GM18951 (cell line): ENCODE measurements at regions not wholly inside any gene's neighbourhood (a gene's known extent, or its start where the extent isn't known, plus 50 kb on each side); places are given as distances from the start of the nearest gene placed in this dataset.
"Not testable (repeated sequence)": the region's sequence is repeated elsewhere in the genome, so short reads cannot be mapped to it uniquely, and the experiment has no call there.

Experiments
- POLR2A ChIP-seq: IDR thresholded peaks from 4 replicates; pipeline ENCODE4 v1.6.1; 2011; ENCODE audit warnings: mild to moderate bottlenecking; ENCODE audit not compliant: insufficient read length, insufficient read depth; ENCODE audit errors: extremely low read depth
- in situ Hi-C: fragments of 300-500 bp; cut with MboI; formaldehyde crosslinking; loops from one replicate; pipeline ENCODE4 v1.12.0; 2022; ENCODE audit warnings: low sequenced_read_pairs, mixed read lengths, inconsistent platforms; ENCODE audit not compliant: unreplicated experiment

DNA sequence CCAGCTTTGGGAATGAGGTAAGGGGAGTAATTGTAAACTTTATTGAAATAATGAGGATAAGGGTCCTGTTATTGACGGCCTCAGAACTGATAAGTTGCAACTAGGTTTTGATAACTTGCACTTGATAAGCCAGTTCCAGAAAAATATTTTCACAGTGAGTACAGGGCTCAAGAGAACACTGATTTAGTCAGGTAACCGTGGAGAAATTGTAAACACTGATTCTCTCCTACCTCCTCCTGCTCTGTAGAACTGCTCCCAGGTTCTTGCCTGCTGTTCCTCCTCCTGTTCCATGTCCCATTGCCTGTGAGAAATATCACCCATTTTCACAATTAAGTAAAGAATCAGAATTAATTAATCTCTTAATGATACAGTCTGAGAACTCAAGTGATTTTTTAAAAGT, 55.0 kb upstream of the CXXC4 start:
- in situ Hi-C loops = no loop called here
- no peak for TF ChIP-seq POLR2A

GRCh38 chr4:104559502-104559901, 64.8 kb upstream of the CXXC4 start:
- no peak for TF ChIP-seq POLR2A
- in situ Hi-C loops = no loop called here

GRCh38 chr4:104571341-104571740, 76.6 kb upstream of the CXXC4 start:
- no peak for TF ChIP-seq POLR2A
- in situ Hi-C loops = no loop called here

GRCh38 chr4:104574371-104574770, 79.7 kb upstream of the CXXC4 start:
- no peak for TF ChIP-seq POLR2A
- in situ Hi-C loops = no loop called here

GRCh38 chr4:104575278-104575677, 80.6 kb upstream of the CXXC4 start:
- in situ Hi-C loops = no loop called here
- TF ChIP-seq POLR2A = no peak

DNA sequence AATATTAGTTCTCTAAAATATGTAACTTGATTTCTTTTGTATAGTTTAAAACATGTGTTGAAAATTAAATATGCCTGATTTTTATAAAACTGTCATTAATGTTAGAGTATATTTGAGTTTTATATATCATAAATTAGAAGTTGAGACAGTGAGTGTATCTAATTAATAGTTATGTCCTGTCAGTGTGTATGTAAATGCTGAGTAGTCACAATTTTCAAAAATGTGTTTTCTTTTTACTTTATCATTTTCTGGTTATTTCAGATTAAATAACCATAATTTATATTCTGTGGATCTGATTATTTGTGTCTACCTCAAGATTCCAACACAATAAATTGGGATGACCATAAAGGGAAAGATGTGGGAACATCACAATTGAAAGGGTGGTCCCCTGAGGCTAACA, 82.7 kb upstream of the CXXC4 start:
- TF ChIP-seq POLR2A = no peak
- in situ Hi-C loops = no loop called here

DNA sequence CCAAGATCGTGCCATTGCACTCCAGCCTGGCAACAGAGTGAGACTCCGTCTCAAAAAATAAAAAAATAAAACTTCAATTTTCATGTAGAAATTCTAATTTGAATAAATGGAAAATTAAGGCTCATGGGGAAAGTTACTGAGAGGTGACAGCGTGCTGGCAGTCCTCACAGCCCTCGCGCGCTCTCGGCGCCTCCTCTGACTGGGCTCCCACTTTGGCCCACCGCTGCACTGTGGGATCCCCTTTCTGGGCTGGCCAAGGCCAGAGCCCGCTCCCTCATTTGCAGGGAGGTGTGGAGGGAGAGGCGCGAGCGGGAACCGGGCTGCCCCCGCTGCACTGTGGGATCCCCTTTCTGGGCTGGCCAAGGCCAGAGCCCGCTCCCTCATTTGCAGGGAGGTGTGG, 86.8 kb upstream of the CXXC4 start:
- in situ Hi-C loops = not testable (repeated sequence)

GRCh38 chr4:104582056-104582455, 87.4 kb upstream of the CXXC4 start:
- in situ Hi-C loops = not testable (repeated sequence)

GRCh38 chr4:104589264-104589868, 94.7 kb upstream of the CXXC4 start:
- in situ Hi-C loops = no loop called here
- TF ChIP-seq POLR2A = no peak

DNA sequence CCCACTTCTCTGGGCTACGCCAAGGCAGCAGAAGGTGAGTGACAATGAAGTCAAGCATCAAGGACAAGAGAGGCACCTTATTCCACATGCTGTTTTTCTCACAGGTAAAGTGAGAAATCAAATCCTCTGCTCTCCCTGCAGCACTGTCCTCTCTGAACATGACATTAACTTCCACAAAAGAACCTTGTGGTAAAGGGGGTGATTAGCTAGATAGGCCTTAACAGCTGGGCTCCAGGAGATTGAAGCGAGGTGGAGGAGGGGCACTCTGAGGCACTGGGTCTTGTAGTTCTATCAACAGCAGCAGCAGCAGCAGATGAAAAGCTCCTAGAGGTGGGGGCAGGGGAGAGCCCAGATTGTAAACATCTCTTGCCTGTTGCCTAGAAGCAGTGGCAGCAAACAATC, 96.8 kb upstream of the CXXC4 start:
- in situ Hi-C loops = no loop called here
- no peak for TF ChIP-seq POLR2A

DNA sequence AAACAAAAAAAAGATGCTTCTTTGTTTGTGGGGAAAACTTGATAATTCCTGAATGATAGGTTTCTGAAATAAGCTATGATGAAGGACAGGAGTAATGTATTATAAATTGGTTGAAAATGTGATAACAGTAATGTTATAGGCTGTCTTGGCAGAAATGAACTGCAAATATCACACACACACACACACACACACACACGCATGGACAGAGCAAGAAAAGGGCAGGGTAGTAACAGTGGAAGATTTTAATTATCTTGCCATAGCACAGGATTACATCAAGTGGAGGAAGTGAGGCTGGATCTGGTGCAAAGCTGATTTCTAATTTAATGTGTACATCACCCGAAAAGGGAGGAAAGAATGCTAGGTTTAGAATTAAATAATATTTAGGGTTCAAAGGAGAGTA, 97.5 kb upstream of the CXXC4 start:
- no peak for TF ChIP-seq POLR2A
- in situ Hi-C loops = no loop called here

DNA sequence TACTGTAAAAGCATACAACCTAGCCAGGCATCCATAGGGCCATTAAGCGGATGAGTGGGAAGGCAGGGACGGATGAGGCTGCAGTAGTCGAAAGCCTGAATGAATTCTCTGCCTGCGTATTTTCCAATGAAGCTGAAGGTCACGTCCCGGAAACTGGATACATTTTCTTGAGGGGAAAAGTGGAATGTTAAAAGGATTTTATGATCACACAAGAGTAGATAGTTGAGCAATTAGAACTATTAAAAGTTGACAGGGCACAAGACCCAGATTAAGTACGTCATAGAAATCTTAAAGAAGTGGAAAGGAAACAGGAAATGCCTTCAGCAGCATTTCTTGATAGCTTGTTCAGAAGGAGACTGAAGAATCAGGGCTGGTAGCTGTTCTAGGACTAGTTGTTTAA, 98.3 kb upstream of the CXXC4 start:
- no peak for TF ChIP-seq POLR2A
- in situ Hi-C loops = no loop called here

DNA sequence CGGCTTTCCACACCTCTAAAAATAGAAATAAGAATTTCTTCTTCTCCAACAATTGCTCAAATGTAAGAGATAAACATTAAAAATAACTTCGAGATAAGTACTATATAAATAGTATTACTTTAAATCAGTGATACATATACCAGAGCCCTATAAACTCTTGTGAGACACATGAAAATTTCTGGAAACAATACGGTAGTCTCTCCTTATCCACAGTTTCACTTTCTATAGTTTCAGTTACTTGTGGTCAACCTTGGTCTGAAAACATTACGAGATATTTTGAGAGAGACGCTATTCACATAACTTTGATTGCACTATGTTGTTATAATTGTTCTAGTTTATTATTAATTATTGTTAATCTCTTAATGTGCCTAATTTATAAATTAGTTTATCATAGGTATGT, 101.5 kb upstream of the CXXC4 start:
- TF ChIP-seq POLR2A = no peak
- in situ Hi-C loops = no loop called here

- in situ Hi-C loops = no loop called here
- no peak for TF ChIP-seq POLR2A
These were observed 120.8 kb upstream of the CXXC4 start for GRCh38 chr4:104615496-104615895.

DNA sequence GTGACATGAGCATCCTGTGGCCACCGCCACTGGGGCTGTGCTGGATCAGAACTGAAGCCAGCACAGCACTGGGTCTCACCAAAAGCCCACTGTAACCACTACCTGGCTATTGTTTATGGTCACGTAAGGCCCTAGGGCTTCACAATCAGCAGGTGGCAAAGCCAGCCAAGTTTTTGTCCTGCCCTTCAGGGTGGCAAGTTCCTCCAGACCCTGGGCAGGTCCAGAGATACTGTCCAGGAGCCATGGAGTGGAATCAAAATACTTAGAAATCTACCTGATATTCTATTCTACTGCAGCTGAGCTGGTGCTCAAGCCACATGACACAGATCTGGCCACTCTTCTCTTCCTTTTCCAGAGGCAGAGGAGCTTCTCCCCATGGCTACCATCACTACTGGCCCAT, 121.2 kb upstream of the CXXC4 start:
- in situ Hi-C loops = no loop called here

More for the DNA sequence above, 121.2 kb upstream of the CXXC4 start:
- no peak for TF ChIP-seq POLR2A
